ENCODE measurements at regions not wholly inside any gene's neighbourhood (a gene's known extent, or its start where the extent isn't known, plus 50 kb on each side); places are given as distances from the start of the nearest gene placed in this dataset.
"Not testable (repeated sequence)": the region's sequence is repeated elsewhere in the genome, so short reads cannot be mapped to it uniquely, and the experiment has no call there.

DNA sequence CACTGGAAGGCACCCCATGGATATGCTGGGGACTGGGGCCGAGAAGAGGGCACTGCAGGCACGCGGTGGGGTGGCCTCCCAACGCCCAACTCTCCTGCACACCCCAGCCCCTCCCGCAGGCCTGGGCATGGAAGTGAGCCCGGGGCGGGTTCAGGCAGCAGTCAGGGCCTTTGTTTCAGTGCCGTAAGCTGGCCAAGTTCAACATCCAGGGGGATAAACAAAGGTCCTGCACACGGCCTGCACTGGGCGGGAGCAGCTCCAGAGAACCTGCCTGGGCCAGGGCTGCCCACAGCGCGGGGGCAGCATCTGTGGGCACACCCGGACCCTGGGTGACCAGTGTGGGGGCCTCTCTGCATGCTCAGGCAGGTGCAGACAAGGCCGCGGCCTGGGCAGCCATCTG lies 5425.8 kb upstream of the TPTE start:
- not testable (repeated sequence) for TF ChIP-seq POLR2A, POLR2AphosphoS5 (IDR thresholded peaks at IDR 0.05)
